GM18498 (cell line): ENCODE measurements at regions not wholly inside any gene's neighbourhood (a gene's known extent, or its start where the extent isn't known, plus 50 kb on each side); places are given as distances from the start of the nearest gene placed in this dataset.
"Not testable (repeated sequence)": the region's sequence is repeated elsewhere in the genome, so short reads cannot be mapped to it uniquely, and the experiment has no call there.

ENCODE experiments used
- ATAC-seq: cut with Tn5 transposase; IDR thresholded peaks from one replicate; pipeline ENCODE4 v1.9.1; 2021; ENCODE audit warnings: mild to moderate bottlenecking, moderate library complexity; ENCODE audit not compliant: unreplicated experiment

DNA sequence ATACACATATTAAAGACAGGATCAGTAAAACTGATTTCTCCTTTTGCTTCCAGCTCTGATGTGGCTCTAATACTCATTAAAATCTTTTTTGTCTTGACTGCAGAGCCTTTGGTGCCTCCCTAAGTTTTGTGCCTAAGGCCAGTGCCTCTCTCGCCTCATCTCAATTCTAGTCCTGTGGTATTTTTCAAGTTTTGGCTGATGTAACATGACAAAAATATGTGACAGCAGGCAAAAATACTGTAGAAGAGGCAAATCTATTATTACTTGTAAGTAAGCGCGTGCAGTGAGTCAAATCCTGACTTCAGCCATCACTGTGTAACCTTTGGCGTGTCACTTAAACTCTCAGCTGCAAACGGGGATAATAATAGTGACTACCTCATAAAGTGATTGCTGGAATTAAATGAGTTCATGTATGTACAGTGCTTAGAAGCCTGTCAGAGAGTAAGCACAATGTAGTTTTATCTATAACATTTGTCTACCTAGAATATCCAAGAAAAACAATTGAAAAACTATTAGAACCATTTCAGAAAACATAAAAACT lies 74.0 kb downstream of the MAB21L3 start:
- no peak for ATAC-seq

DNA sequence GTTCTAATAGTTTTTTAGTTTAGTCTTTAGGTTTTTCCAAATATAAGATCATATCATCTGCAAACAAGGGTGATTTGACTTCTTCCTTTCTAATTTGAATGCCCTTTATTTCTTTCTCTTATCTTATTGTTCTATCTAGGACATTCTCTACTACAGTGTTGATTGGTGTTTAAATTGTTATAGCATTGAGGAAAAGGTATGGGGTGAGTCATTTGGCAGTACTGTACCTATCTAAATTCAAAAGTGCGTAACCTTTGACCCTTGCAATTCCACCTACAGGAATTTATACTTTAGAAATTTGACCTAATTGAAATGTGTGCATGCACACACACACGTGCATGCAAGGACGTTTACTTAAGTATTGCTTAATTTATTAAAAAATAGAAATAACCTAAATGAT lies 78.3 kb downstream of the MAB21L3 start:
- ATAC-seq, result no peak

DNA sequence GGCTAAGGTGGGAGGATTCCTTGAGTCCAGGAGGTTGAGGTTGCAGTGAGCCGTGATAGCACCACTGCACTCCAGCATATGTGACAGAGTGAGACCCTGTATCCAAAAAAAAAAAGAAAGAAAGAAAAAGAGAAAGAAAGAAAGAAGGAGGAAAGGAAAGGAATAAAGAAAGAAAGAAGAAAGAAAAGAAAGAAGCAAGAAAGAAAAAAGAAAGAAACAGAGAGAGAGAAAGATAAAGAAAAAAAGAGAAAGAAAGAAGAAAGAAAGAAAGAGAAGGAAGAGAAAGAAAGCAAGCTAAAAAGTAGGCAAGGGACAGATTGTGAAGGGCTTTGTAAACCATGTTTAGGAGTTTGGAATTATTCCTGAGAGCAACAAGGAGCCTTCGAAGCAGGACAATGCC lies 80.1 kb downstream of the MAB21L3 start:
- ATAC-seq, result no peak

DNA sequence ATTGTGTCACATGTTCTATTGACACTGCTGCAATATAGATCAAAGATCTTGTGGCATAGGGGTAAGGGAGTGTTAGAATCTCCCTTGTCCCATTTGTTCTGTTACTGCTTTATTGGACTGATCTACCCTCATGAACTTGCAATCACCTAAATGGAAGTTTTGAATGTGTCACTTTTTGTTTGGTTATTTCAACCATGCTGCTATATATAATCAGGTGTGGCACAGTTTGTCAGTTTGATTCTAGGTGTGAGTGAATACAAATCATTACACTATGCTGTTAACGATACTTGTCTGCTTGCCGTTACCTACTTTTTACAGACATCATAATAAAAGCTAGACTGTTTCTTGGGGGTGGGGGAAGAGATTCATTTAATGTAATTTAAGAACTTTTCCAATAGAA lies 82.6 kb downstream of the MAB21L3 start:
- no peak for ATAC-seq

DNA sequence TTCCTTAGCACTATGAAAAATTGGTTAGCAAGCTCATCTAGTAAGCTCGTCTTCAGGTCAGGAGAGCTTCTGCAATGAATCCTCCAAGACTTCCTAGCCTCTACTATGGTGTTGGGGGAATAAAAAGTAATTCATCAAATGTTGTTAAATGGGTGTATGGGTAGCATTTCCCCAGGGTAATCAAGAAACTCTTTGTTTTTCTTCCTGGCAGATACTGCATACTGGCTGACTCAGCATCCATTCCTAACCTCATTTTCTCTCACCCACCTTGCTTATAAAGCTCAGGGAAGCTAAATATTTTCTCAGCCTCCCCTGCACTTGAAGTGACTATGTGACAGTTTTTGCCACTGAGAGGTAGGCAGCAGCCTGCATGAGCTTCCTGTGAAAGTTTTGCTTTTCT lies 83.4 kb downstream of the MAB21L3 start:
- no peak for ATAC-seq

DNA sequence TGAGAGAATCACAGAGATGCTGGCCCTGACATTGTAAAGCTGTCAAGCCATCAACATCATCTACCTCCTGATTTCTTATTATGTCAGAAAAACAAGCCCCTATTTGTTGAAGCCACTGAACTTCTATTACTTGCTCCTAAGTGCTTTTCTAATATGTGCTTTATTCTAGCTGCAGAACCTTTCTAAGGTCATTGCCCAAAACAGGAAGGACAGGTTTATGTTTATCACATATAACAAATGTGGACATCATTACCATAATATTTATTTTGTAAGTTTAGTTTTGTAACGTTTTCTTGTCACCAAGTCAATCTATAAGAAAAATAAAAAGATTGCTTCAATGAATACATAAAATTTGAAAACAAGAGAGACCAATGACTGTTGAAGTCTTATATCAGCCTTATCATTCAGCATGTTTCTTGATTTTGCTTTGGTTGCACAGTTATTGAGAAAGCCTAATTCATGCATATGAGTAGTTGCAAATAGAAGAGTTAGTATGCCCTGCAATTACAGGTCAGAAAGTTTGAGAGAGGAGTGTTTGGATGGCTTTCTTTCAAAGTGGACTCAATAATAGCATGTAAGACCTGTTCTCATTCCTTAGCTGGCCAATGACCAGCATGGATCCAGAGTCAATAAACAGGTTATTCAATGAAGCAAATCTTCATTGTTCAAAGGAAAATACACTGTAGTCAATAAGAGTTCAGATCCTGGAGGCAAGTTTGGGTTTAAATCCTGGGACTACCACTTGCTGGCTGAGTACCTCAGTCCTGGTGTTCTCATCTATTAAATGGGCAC lies 84.1 kb downstream of the MAB21L3 start:
- no peak for ATAC-seq

DNA sequence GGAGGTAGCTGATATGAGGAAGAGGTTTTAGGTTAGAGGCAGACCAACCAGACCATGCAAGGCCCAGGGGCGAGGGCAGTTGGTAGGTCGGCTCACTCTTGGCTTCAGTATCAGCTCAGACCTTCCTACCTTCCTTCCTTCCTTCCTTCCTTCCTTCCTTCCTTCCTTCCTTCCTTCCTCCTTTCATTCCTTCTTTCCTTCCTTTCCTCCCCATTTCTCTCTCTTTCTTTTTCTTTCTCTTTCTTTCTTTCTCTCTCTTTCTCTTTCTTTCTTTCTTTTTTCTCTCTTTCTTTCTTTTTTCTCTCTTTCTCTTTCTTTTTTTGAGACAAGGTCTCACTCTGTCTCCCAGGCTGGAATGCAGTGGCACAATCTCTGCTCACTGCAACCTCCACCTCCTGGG lies 89.1 kb downstream of the MAB21L3 start:
- not testable (repeated sequence) for ATAC-seq

DNA sequence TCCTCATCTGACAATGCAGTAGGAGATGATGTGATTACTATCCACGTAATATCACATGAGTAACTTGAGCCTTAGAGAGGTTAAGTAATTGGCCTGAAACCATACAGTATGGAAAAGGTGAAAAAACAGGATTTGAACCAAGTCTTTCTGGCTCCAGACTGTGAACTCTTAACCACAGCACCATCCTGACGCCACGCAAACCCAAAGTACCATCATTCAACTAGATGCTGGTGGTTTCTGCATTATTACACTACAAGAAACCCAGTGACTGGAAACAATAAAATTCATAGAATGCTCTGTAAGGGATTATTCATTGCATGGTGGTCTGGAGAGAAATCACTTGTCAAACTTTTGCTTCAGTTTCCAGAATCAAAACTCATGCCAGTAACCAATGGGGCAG lies 90.7 kb downstream of the MAB21L3 start:
- no peak for ATAC-seq

DNA sequence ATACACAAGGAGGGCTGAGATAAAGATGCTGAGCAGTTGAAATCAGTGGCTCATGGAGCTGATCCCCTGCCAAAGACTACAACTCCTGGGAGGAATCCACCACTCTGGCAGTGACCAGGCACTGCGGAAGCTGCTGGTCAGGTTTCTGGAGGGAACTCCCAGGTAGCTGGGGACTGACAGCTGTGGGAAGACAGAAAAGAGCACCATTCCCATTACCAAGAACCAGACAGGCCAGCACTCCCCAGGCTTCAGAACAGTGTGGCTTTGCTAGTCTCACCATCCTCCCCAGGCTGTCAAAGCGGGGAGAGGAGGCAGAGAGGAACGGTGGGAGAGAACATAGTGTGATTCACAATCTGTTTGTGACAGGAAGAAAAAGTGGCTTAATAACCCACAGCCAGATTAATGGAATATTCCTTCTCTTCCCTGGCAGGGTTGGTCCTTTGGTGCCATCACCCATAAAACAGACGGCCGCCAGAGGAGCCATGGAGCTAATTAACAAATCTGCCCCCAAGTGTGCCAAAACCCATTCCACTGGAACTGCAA lies 92.1 kb downstream of the MAB21L3 start:
- no peak for ATAC-seq

DNA sequence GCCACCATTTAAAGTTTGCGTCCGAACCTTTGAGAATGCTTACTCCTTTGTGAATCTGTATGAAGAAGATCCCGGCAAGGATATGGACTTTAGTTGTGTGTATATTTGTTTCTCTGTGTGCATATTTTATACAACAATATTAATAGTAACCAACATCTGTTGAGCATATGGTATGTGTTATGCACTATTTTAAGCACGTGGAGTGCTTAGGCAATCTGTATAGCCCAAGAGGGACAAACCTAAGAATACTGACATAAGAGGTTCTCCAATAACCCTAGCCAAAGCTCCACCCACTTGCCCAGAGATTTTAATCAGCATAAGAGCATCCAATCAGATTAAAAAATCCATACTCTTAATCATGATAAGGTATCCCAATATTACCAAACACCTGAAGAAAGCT lies 92.7 kb downstream of the MAB21L3 start:
- no peak for ATAC-seq

DNA sequence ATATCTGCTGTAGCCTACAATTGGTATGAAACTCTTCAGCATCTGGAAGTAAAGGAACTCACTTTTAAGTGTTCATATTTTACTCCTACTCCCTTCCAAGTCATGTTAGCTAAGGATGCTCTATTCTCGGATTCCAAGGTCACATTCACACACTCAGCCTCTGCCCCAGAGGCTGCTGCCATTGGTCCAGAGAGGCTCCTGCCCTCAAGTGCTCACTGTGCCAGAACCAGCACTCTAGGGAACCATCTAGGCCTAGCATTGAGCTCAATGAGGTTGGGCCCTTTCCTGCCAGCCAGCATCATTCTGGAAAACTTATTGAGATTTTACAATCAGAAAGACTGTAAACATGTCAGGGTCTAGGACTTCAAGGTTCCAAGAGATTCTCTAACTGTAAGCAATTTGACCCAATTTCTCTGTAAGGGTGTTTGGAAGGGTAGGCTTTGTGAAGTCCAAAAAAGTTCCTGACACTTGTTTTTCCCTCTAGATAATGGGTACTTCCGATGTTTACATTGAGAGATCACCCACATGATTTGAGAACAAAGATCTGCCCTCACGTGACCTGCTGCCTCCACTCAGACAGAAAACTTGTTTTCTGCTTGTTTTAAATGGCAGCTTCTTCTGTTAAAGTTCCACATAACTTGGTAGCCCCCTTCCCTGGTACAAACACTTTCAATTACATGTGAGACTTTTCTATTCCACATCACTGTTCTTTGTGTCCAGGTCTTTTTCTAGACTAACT lies 94.9 kb downstream of the MAB21L3 start:
- ATAC-seq, result no peak

DNA sequence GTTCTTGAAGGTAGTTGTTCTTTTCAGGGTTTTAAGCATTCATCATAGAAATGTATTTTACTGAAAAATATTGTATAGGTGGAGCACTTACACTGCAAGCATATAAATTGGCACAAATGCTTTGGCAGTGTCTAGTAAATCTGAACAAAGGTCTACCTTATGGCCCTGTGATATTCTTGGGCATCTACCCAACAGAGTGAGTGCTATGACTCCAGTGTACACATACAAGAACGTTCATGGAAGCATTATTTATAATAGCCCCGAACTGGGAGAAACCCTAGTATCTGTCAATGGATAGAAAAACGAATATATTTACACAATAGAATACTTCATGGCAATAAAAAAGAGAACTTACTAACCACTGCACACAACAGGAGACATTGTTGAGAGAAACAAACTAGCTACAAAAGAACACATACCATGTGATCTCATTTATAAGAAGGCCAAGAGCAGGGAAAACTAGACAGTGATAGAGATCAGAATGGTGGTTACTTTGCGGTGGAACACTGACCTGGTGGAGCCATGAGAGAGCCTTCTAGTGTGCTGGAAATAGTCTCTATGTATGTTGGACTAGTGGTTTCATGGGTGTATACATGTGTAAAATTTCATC lies 96.0 kb downstream of the MAB21L3 start:
- ATAC-seq, result no peak

DNA sequence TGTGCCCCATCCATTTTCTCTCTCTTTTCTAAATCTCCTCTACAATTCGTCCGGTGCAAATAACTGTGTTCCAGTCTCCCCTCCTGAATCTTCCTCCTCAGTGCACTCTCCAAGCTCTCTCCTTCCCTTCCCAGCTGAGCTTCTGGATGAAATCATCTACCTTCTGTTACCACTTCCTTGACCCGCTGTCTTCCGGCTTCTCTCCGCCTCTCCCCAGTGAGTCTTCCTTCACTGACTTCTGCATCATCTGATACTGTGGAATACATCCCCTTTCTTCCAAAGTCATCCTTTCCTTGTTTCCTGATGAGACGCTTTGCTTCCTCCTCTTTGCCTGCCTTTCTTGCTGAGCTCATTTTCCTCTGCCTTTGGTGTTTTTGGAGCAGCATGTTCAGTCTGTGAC lies 96.9 kb downstream of the MAB21L3 start:
- ATAC-seq, result no peak

DNA sequence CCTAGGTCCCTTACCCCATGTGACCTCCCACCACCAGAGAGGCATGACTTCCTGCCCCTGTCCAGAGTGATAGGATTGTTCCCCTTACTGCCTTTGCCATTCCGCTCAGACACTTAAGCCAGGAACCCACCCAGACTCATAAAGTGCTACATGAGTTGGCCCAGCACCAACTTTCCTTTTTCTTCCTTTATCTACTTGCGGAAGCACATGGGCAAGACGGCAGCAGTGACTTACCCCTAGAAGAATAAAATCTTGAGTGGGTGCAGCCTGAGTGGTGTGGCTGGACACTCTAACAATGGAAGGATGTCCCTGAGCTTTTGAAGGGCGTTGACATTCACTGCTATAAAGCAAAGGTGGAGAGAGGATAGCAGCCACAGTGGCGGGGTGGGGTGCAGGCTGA lies 100.1 kb downstream of the MAB21L3 start:
- no peak for ATAC-seq

DNA sequence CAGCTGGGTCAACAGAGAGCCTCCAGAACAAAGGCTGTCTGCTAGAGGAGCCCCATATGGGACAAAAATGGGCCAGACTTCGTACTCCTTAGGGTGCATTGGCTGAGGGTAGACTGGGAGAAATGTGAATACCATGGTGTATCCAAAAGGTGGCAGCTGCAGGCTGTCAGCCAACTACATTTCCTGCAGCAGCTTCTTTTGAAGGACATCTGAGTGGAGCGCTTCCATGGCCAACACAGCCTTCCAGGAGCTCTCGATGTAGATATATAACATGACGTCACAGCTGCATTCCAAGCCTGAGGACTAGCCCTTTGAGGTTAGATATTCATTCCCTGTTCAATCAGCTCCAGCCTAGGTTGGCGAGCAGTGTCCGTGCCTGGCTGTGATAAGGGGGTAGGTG lies 107.7 kb downstream of the MAB21L3 start:
- no peak for ATAC-seq

DNA sequence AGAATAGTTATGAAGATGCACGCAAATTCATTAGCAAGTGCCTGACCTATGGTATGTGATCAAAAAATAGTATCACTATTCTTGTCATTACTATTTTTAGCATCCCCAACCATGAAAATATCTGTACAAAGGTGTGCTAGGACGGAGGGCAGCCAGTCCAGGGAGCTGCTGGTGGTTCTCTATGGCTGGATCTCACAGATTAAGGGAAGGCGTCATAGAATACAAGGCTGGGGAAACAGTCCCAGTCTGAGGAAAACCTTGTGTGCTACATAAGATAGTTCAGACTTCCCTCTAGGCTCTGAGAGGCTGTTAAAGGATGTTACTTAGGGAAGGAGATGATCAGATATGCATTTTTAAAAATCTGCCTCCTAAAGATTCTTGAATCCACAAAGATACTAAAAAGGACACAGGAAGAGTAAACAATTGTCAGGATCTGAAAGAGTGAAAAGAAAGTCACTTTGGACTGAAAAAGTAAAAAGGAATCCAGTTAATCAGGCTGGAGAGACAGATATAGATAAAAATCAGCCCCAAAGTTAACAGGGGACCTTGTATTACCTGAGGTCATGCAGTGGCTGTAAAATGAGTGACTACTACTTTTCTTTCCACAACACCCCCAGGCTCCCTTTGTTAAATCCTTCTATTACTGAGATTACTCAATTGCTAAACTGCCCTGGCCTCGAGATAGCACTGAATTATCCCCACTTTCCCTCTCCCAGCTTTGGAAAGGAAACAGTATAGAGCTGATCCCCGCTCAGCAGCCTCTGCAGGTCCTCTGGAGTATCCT lies 108.6 kb downstream of the MAB21L3 start:
- ATAC-seq, result no peak

DNA sequence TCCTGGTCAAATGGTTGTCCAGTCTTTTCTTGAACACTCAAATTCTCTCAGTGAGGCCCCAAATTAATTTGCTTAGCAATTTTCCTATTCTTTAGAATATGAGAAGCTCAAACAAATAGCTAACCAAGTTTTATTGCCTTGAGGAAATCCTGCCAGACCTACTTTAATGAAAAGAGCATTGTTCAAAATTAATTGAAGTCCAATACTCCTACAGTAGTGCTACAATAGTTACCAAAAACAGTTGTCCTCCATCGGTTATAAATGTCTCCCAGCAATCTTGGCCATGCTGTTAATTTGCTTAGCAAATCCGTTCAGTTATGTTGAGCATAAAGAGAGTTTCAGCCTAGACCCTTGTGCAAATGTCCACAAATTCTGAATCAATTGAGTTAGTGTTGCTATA lies 112.9 kb downstream of the MAB21L3 start:
- ATAC-seq, result no peak

DNA sequence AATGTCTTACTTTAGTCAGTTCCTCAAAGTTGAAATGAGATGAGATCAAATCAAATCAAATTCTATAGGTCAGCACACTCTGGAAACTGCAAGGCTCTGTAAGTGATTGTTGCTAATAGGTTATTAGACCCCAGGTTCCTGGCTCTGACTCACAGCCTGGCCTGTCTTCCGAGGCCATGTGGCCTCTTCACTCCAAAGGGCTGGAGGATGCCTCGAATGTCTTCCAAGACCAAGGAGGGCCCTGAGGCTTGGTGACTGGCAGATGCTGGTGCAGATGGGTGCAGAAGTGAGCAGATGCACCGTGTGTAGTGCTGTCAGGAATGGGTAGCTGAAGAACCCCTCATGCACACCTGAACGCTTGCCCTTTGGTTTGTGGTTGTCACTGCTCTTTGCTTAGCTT lies 113.4 kb downstream of the MAB21L3 start:
- no peak for ATAC-seq

DNA sequence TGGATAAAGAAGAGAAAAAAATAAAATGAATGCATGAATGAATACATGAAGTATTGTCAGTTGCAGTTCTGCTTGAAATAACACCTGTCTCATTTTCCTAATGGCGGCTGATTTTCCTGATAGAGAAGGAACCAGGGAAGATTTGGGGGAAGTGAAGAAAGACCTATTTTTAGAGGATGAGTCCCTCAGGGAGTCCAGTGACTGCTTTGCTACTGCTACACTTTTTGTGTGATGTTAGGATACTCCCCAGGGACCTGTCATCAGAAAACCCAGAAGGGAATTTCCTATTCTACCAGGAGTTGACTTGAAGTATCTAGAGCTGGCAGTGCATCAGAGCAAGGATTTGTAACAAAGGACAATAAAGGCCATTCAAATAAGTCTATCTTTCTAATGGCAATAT lies 114.8 kb downstream of the MAB21L3 start:
- no peak for ATAC-seq

DNA sequence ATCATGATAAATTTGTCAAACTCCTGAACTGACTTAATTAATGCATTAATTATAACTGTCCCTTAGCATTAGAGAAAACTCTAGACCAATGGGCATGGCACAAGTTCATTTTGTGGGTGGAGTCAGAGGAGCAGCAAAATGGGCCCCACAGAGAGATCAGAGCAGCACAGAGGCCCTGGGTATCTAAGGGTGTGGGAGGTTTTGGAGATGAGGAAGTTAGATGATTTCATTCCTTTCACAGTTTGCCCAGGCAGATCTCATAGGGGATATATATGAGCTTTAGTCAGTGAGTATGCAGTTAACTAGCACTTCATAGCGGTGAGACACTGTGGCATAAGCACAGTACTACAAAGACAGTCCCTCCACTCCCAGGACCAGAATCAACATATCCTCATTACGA lies 117.3 kb downstream of the MAB21L3 start:
- no peak for ATAC-seq

DNA sequence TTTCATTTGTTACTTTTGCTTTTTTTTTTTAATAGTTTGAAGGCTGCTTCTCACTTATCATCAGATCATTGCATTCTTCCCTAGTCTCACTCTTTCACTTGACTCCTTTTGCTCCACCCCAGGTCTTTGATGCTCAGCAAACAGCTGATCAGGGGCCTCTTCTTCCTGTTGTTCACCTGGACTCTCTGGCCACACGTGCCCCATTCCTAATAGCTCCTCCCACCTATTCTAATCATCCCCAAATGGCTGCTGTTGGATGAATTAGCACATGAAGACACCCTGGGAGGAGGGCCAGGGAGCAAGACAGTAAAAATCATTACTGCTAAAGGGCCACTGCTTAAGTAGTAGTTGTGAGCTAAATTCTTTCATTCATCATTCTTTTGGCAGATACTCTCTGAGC lies 119.5 kb downstream of the MAB21L3 start:
- no peak for ATAC-seq
